ENCODE measurements at regions not wholly inside any gene's neighbourhood (a gene's known extent, or its start where the extent isn't known, plus 50 kb on each side); places are given as distances from the start of the nearest gene placed in this dataset.

- in situ Hi-C loops (cut with HindIII; ENCODE audit: low sequenced_read_pairs), result no loop called here
- no peak for DNase-seq (ENCODE audit: low read depth)
- no peak overlapping the region for H3K4me3 ChIP-seq (ENCODE audit: low read depth, low read length)
- no peak for TF ChIP-seq CTCF (IDR thresholded peaks at IDR 0.05; ENCODE audit: low read depth, low read length, missing control alignments)
Measured at GRCh38 chr1:209232759-209233158, 350.8 kb upstream of the CAMK1G start.

DNA sequence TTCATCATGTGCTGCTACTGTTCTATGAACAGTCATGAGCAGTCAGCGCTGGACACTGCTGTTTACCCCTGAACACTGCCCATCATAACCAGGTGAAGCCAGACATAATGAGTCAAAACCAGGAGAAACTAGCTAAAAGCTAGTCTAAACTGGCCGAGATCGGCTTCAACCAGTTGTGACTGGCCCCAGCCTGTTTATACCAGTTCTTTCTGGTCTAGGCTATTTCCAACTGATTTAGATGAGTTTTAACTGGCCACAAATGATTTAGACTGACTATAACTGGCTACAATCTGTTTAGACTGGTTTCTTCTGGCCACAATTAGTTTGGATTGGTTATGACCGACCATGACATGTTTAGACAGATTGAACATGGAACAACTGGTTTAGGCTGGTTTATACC is 348.3 kb upstream of the CAMK1G start:
- TF ChIP-seq CTCF (IDR thresholded peaks at IDR 0.05; ENCODE audit: low read depth, low read length, missing control alignments), result no peak
- DNase-seq (ENCODE audit: low read depth), result no peak
- no peak overlapping the region for H3K4me3 ChIP-seq (ENCODE audit: low read depth, low read length)
- in situ Hi-C loops (cut with HindIII; ENCODE audit: low sequenced_read_pairs), result no loop called here

DNA sequence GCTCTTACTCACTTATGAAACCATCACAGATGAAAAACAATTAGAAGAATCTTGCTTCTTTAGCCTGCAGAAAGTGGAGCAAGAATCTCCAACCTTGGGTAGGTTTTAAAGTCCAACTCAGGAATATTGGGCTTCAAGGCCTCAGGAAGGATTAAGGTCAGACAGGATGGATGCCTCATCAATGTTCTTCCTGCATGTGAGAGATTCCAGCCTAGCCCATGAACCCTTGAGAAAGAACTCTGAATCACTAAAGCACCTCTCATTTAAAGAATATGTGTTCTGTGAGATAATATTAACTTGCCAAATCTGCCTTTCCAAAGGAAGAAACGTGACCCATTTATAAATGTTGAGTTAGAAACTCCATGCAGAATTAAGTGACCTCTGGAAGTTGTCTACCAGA is 345.2 kb upstream of the CAMK1G start:
- TF ChIP-seq CTCF (IDR thresholded peaks at IDR 0.05; ENCODE audit: low read depth, low read length, missing control alignments), result no peak
- H3K4me3 ChIP-seq (ENCODE audit: low read depth, low read length), result no peak overlapping the region
- in situ Hi-C loops (cut with HindIII; ENCODE audit: low sequenced_read_pairs), result no loop called here
- no peak for DNase-seq (ENCODE audit: low read depth)

DNA sequence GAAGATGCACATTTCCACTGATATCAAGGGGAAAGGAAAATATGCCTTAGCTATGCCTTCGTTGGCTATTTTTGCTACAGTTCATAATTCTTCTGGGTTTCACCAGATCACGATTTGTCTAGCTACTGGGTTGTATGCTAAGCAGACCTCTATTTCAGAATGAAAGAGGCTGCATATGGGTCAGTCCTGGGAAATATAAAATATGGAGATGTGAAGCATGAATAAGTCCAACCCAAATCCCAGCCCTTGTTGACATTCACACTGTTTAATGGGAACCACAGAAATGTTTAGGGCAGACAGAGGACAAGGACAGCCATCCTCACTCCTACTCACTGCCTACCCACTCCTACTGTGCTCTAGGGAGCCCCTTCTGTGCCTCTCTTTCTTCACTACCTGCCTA is 343.2 kb upstream of the CAMK1G start:
- DNase-seq (ENCODE audit: low read depth), result no peak
- no peak for TF ChIP-seq CTCF (IDR thresholded peaks at IDR 0.05; ENCODE audit: low read depth, low read length, missing control alignments)
- H3K4me3 ChIP-seq (ENCODE audit: low read depth, low read length), result no peak overlapping the region
- in situ Hi-C loops (cut with HindIII; ENCODE audit: low sequenced_read_pairs), result no loop called here

GRCh38 chr1:209241487-209241886 is 342.0 kb upstream of the CAMK1G start:
- no peak overlapping the region for H3K4me3 ChIP-seq (ENCODE audit: low read depth, low read length)
- DNase-seq (ENCODE audit: low read depth), result no peak
- in situ Hi-C loops (cut with HindIII; ENCODE audit: low sequenced_read_pairs), result no loop called here
- no peak for TF ChIP-seq CTCF (IDR thresholded peaks at IDR 0.05; ENCODE audit: low read depth, low read length, missing control alignments)

- peak; percentile 82 for TF ChIP-seq CTCF (IDR thresholded peaks at IDR 0.05; ENCODE audit: low read depth, low read length, missing control alignments)
- no peak overlapping the region for H3K4me3 ChIP-seq (ENCODE audit: low read depth, low read length)
- DNase-seq (ENCODE audit: low read depth), result peak; percentile 49
- in situ Hi-C loops (cut with HindIII; ENCODE audit: low sequenced_read_pairs), result no loop called here
Measured at GRCh38 chr1:209248649-209249279, 334.8 kb upstream of the CAMK1G start.

Measured in astrocyte of the cerebellum (primary cell).